ENCODE measurements at regions not wholly inside any gene's neighbourhood (a gene's known extent, or its start where the extent isn't known, plus 50 kb on each side); places are given as distances from the start of the nearest gene placed in this dataset.

- intact Hi-C loops (cut with DNase I, micrococcal nuclease): no loop called here
- DNase-seq (no peak), ATAC-seq (no peak)
- TF ChIP-seq CTCF (IDR thresholded peaks at IDR 0.05): no peak
- no peaks in the 10 kb centered on the region for H3K36me3 ChIP-seq (ENCODE audit: low read depth)
- no peak overlapping the region for H3K4me3 ChIP-seq
- H3K4me1 ChIP-seq (ENCODE audit: low read depth): no peaks in the 10 kb centered on the region
- no peaks in the 10 kb centered on the region for H3K9me3 ChIP-seq
These were observed 468.5 kb downstream of the TAF11L14 start for GRCh38 chr5:18102733-18103132.

GRCh38 chr5:18105449-18105848 is 471.2 kb downstream of the TAF11L14 start:
- Histone ChIP-seq H3K4me1 (ENCODE audit: low read depth) (no peaks in the 10 kb centered on the region), H3K9me3 (no peaks in the 10 kb centered on the region), H3K4me3 (no peak overlapping the region), H3K36me3 (ENCODE audit: low read depth) (no peaks in the 10 kb centered on the region)
- intact Hi-C loops (cut with DNase I, micrococcal nuclease): no loop called here
- ATAC-seq (no peak), DNase-seq (no peak)
- no peak for TF ChIP-seq CTCF (IDR thresholded peaks at IDR 0.05)

GRCh38 chr5:18111906-18112465 is 477.7 kb downstream of the TAF11L14 start:
- Histone ChIP-seq H3K36me3 (ENCODE audit: low read depth) (no peaks in the 10 kb centered on the region), H3K9me3 (peaks cover 4% of the 10 kb centered on the region), H3K4me1 (ENCODE audit: low read depth) (no peaks in the 10 kb centered on the region), H3K4me3 (no peak overlapping the region)
- intact Hi-C loops (cut with DNase I, micrococcal nuclease): no loop called here
- DNase-seq (no peak), ATAC-seq (no peak)
- TF ChIP-seq CTCF (IDR thresholded peaks at IDR 0.05): no peak

- ATAC-seq: no peak
- Histone ChIP-seq H3K4me3 (no peak overlapping the region), H3K9me3 (peaks cover 5% of the 10 kb centered on the region), H3K4me1 (ENCODE audit: low read depth) (no peaks in the 10 kb centered on the region), H3K36me3 (ENCODE audit: low read depth) (no peaks in the 10 kb centered on the region)
- no peak for TF ChIP-seq CTCF (IDR thresholded peaks at IDR 0.05)
- DNase-seq: no peak
- intact Hi-C loops (cut with DNase I, micrococcal nuclease): no loop called here
These were observed 479.5 kb downstream of the TAF11L14 start for GRCh38 chr5:18113721-18114120.

GRCh38 chr5:18114151-18114757 is 480.0 kb downstream of the TAF11L14 start:
- H3K4me1 ChIP-seq (ENCODE audit: low read depth): no peaks in the 10 kb centered on the region
- no peak for ATAC-seq
- DNase-seq: no peak
- TF ChIP-seq CTCF (IDR thresholded peaks at IDR 0.05): no peak
- peaks cover 9% of the 10 kb centered on the region for H3K9me3 ChIP-seq
- H3K4me3 ChIP-seq: no peak overlapping the region
- H3K36me3 ChIP-seq (ENCODE audit: low read depth): no peaks in the 10 kb centered on the region
- intact Hi-C loops (cut with DNase I, micrococcal nuclease): no loop called here
